Amniotic epithelial cell (primary cell): ENCODE measurements at regions not wholly inside any gene's neighbourhood (a gene's known extent, or its start where the extent isn't known, plus 50 kb on each side); places are given as distances from the start of the nearest gene placed in this dataset.

ENCODE experiments used
- DNase-seq: peaks from one replicate; pipeline ENCODE4 v3.0.0-alpha.2; 2010; ENCODE audit warnings: low read depth

DNA sequence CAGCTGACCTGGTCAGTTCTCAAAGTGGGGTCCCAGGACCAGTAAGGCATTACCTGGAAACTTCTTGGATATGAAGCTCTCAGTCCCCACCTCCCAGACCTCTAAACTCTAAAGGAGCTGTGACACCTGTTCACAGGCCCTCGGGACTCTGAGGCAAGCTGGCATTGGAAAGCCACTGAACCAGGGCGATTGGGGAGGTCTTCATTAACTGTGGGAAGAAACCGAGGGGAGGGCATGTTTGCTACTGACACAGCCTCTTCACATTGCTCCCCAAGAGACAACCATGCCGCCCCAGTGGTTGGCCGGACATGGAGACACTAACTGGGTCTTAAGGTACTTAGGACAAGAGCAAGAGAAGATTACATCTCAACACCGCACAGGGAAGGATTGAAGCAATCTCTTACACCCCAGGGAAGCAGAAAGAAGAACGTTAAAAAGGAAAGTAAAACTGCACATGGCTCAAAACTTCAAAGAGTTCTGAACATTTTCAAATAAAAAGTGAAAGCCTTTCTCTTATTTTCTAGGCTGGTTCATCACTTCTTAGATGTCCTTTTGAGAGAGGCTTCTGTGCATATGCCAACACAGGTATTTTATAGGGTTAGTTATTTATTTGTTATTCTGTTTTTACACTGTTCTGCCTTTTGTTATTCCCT lies 210.0 kb upstream of the CST7 start:
- DNase-seq, result no peak

DNA sequence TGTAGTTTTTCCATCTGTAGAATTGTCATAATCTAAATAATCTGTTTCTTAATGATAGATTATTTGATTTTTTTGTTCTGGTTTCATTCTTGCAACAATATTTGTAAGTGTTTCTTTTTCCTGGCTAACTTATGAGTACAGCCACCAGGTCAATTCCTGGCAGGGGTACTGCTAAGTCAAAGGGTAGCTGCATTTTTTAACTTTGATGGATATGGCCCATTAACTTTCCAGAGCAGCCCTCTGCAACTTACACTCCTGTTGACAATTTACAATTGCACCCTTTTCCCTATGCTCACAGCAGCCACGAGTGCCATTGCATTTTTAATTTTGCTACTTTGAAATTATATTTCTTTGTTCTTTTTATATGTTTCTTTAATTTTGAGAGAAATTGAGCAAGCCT lies 209.3 kb upstream of the CST7 start:
- DNase-seq, result no peak

DNA sequence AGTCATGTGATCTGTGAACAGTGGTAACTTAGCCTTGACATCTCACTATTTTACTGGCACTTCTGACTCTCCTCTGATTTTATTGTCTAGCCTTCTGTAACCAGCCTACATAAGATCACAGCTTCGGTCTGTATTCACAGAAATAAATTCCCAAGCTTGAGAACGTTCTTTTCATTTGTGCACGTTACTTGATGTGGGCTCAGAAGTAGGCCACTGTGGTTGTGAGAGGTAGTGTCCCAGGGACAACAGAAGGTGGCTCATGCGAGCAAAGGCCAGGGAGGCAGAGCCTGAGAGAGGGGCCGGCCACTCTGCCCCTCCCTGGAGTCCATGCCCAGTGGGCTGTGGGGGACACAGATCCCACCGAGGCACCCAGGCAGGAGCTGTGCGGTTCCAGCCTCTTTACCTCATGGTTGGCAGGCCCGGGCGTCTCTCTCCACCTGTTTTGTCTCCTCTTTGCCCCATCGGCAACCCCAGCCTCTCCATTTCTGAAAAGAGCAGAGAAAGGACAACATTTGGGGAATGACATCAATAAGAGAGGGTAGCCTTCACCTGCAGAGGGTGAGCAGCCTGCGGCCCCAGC lies 207.5 kb upstream of the CST7 start:
- no peak for DNase-seq

GRCh38 chr20:24742436-24742835 lies 206.6 kb upstream of the CST7 start:
- DNase-seq, result no peak

GRCh38 chr20:24742989-24743388 lies 206.1 kb upstream of the CST7 start:
- DNase-seq, result no peak

DNA sequence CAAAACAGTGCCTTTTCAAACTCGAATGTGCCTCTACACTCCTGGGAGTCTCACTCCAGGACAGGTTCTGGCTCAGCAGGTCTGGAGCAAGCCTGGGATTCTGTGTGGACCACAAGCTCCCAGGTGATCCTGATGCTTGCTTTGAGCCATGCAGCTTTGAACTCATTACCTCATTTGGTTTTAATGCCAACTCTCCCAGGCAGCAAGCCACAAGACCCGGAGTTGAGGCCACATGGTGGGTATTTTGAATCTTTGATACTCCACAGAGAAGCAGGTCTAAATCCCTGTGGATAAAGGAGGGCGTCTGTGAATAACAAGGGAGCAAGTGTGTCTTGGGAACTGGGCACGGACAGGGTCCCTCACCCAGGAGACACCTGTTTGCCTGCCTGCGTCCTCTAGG lies 205.4 kb upstream of the CST7 start:
- DNase-seq, result no peak

GRCh38 chr20:24744747-24745146 lies 204.3 kb upstream of the CST7 start:
- no peak for DNase-seq

- DNase-seq, result no peak
These were observed 203.9 kb upstream of the CST7 start for GRCh38 chr20:24745206-24745605.

DNA sequence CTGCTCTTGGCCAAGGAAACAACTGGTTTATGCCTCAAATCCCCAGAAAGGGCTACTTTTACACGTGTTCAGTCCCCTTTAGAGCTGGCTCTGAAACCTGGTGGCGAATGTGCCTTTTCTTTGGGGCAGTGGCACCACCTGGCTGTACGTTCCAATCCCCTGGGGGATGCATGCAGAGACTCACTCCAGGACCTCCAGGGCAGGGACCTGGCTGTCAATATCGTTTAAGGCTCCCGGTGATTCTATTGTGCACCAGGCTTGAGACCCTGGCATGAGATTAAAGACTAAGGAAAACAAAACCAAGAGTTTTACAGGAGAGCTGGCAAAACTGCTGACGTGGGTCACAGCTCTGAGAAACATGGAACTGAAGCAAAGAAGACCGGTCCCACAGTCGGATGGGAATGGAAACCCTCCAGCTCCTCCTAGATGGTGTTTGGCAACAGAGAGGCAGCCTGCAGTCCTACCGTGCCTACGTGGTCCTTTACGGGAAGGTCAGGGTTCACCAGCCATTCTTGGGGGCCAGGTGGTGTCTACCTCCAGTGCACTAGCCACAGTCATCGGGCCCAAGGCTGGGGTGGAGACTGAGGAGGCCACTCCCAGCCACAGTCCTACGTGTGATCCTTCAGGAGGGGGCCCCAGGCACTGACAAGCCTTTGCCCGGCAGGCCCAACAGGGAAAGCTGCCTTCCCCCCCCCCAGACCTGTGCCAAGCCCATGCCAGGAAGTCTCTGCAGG lies 203.3 kb upstream of the CST7 start:
- no peak for DNase-seq

DNA sequence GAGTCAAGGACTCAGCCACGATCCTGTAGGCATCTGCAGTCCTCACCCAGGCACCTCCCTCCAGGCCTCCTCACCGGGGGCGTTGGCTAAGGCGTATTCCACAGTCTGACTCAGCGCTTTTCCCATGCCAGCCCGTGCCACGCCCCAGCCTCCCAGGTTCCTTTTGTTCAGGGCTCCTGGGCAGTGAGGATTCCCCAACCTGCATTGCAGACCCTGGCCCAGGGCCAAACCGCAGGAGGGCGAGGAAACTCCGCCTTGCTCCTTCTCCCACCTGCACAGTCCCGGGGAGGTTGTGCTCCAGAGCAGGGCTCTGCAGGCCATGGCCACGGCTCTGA lies 202.8 kb upstream of the CST7 start:
- DNase-seq, result no peak

- no peak for DNase-seq
These were observed 201.9 kb upstream of the CST7 start for GRCh38 chr20:24747010-24747712.

- no peak for DNase-seq
These were observed 201.0 kb upstream of the CST7 start for GRCh38 chr20:24747881-24748595.

DNA sequence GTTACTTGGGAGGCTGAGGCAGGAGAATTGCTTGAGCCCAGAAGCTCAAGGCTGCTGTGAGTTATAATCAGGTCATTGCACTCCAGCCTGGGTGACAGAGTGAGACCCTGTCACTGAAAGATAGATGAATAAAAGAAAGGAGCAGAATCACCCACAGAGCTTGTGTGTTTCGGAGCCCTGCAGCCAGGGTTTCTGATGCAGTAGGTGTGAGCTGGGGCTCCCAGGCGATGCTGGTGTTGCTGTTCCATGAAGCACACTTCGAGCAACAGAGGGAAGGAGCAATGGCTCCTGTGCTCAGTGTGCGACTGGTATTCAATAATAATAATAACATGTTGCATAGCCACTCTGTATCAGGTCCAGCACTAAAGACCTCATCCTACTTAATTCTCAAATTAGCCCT lies 197.5 kb upstream of the CST7 start:
- no peak for DNase-seq

DNA sequence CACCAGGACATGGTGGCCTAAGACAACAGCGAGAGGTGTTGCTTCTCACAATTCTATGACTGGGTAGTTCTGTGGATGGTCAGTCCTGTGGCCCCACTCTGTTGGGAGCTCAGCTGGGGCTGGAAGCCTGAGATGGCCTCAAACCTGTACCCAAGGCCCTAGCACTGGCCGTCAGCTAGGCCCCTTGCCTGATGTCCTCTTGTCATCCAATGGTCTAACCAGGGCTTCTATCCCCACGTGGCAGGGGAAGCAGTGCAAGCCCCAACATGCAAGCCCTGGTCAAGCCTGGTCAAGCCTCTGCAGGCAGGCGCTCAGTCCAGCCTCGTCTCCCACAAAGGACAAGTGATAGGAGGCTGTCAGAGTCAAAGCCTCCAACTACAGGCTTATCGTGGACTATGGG lies 196.5 kb upstream of the CST7 start:
- DNase-seq, result no peak

- no peak for DNase-seq
These were observed 195.9 kb upstream of the CST7 start for GRCh38 chr20:24753130-24753529.

DNA sequence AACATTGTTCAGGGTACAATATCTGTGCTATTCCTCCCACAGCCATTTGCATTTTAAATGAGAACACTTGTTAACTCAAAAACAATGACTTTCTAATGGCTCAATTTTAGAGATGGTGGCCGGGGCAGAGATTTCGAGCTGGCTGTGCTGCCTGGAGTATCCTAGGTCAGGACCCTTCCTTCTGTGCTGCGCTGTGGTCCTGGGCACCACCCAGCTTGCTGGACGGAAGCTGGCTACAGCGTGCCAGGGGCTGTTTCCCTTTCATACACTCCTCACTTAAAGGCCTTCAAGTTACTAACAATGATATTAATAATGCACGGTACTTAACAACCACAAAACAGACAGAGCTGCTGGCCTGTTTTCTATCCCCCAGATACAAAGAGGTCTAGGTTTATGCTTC lies 194.4 kb upstream of the CST7 start:
- no peak for DNase-seq

DNA sequence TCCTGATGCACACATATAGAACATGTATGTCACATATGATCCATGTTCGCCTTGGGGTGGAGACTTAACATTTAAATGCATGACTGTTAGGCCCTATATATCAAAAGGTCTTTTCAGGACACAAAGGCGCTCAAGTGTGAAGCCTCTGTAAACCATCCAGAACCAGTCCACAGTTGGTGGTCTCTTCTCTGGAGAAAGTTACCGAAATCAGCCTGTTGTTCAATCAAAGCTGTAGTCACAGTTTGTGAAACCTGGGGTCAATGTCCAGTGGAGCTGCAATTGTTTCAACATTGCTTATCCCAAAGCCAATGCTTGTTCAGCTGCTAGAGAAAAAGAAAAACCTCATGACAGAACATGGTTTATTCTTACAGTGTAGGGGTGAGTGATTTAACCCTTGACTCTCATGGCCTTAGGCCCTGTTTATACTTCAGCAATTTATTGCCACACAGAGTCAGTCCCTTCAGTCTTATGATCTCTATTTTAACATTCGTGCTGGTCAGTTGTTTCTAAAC lies 193.6 kb upstream of the CST7 start:
- DNase-seq, result no peak

DNA sequence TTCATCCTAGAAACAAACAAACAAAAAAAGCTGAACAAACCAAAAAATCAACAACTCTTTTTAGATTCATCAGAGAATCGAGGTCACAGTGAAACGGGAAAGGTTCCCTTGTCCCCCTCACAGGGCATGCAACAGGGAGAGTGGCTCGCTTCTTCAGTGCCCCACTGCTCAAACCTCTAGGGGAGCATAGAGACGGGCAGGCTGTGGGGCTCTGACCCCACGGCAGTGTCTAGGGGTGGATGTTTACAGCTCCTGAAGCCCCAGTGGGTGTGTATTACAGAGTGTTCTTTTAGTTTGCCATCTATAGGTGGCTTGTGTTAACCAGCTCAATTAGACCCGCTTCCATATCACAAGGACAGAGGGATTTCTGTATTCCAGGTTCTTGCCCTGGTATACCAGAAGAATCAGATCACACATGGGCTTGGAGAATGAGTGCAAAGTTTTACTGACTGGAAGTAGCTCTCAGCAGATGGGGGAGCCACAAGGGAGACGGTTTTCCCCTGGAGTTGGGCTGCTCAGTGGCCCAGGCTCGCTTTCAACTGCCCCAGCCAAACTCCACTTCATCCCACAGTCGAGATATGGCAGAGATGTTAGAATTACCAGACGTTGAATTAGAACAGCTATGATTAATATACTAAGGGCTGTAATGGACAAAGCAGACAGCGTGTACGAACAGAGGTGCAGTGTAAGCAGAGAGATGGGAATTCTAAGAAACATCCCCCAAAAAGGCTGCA lies 192.6 kb upstream of the CST7 start:
- no peak for DNase-seq

DNA sequence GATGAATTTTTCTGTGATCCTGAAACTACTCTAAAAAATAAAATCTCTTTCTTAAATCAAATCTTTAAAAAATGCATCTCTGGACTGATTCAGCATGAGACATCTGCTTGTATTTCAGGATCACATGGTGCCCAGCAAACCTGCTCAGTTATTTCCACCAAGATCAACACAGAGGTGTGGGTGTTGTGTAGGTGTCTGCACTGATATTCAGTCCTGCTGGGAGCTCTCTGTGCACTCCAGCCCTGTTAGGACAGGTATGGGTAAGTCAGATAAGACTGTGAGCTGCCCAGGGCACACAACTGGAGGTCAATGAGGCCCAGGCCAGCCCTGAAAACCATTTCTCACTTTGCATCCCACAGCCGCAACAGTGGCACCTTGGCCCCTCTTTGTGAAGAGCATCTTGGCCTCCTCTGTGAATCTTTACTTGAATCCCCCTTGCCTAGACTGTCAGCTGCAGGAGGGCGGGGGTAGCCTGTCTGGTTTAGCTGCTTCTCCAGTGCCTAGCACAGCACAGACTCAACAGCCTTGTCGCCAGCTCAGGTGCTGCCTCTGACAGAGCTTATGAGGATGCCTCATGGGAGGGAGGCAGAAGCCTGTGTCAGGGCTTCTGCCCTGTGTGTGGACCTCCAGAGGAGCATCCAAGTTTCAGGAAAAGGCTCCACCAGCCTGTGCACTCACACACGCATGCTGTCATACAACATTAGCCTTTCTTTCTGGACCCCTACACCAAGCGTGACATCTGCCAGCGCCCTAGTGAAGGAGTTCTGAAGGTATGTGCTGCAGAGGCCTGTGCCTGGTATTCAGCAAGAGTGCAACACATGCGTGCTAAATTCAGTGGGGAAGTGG lies 187.6 kb upstream of the CST7 start:
- no peak for DNase-seq

- no peak for DNase-seq
These were observed 186.7 kb upstream of the CST7 start for GRCh38 chr20:24762371-24762770.
